DOHH2 (cell line): ENCODE measurements at regions not wholly inside any gene's neighbourhood (a gene's known extent, or its start where the extent isn't known, plus 50 kb on each side); places are given as distances from the start of the nearest gene placed in this dataset.

ENCODE experiments used
- H3F3A ChIP-seq: fragments of 200-600 bp; sonication (generic), shearing (Covaris generic); 2 replicates; pipeline ENCODE4 v1.6.0; 2016; ENCODE audit warnings: antibody characterized with exemption, mild to moderate bottlenecking; ENCODE audit not compliant: control insufficient read depth, insufficient read depth
- H3K27ac ChIP-seq: fragments of 200-600 bp; sonication (generic); 2 replicates; pipeline ENCODE4 v1.5.1; 2014; ENCODE audit warnings: low read depth, mild to moderate bottlenecking, low read length, moderate library complexity
- H3K27me3 ChIP-seq: fragments of 200-600 bp; sonication (generic); 2 replicates; pipeline ENCODE4 v1.6.1; 2014; ENCODE audit warnings: mild to moderate bottlenecking, low read length, mixed read lengths; ENCODE audit not compliant: control insufficient read depth
- H3K36me3 ChIP-seq: fragments of 200-600 bp; sonication (generic); 2 replicates; pipeline ENCODE4 v1.6.1; 2014; ENCODE audit warnings: mild to moderate bottlenecking, low read length, moderate library complexity, mixed read lengths; ENCODE audit not compliant: control insufficient read depth
- H3K4me1 ChIP-seq: fragments of 200-600 bp; sonication (generic); 2 replicates; pipeline ENCODE4 v1.6.1; 2014; ENCODE audit warnings: mild to moderate bottlenecking, low read length, mixed read lengths; ENCODE audit not compliant: control insufficient read depth
- H3K4me2 ChIP-seq: fragments of 200-600 bp; sonication (generic); 2 replicates; pipeline ENCODE4 v1.6.0; 2014; ENCODE audit warnings: mild to moderate bottlenecking, low read length, moderate library complexity
- H3K4me3 ChIP-seq: fragments of 200-600 bp; sonication (generic); 2 replicates; pipeline ENCODE4 v1.5.1; 2014; ENCODE audit warnings: mild to moderate bottlenecking, low read length, mixed read lengths
- H3K79me2 ChIP-seq: fragments of 200-600 bp; sonication (generic); 2 replicates; pipeline ENCODE4 v1.6.1; 2014; ENCODE audit warnings: mild to moderate bottlenecking, low read length, mixed read lengths; ENCODE audit not compliant: control insufficient read depth
- H3K9me2 ChIP-seq: fragments of 200-600 bp; sonication (generic); replicated peaks from 2 replicates; pipeline ENCODE4 v1.6.1; 2014; ENCODE audit warnings: mild to moderate bottlenecking, low read length, mixed read lengths; ENCODE audit not compliant: control insufficient read depth
- H3K9me3 ChIP-seq: fragments of 200-600 bp; sonication (generic); 2 replicates; pipeline ENCODE4 v1.6.1; 2014; ENCODE audit warnings: antibody characterized with exemption, low read length, mixed read lengths; ENCODE audit not compliant: control insufficient read depth, insufficient read depth
- H4K20me1 ChIP-seq: fragments of 200-600 bp; sonication (generic); 2 replicates; pipeline ENCODE4 v1.6.0; 2014; ENCODE audit warnings: low read depth, mild to moderate bottlenecking, antibody characterized with exemption, low read length, moderate library complexity; ENCODE audit not compliant: control insufficient read depth, insufficient read depth
- EZH2phosphoT487 ChIP-seq: fragments of 200-600 bp; sonication (generic); IDR thresholded peaks from 2 replicates; pipeline ENCODE4 v1.6.1; 2017; ENCODE audit warnings: borderline replicate concordance, mild to moderate bottlenecking, antibody characterized with exemption, low read length, moderate library complexity, mixed read lengths
- TF ChIP-seq, protein P1 (sequence below): fragments of 200-600 bp; sonication (generic); IDR thresholded peaks from one replicate; pipeline ENCODE4 v1.5.1; 2014; ENCODE audit warnings: antibody characterized with exemption, mild to moderate bottlenecking, low read depth, low read length; ENCODE audit not compliant: poor library complexity, severe bottlenecking

DNA sequence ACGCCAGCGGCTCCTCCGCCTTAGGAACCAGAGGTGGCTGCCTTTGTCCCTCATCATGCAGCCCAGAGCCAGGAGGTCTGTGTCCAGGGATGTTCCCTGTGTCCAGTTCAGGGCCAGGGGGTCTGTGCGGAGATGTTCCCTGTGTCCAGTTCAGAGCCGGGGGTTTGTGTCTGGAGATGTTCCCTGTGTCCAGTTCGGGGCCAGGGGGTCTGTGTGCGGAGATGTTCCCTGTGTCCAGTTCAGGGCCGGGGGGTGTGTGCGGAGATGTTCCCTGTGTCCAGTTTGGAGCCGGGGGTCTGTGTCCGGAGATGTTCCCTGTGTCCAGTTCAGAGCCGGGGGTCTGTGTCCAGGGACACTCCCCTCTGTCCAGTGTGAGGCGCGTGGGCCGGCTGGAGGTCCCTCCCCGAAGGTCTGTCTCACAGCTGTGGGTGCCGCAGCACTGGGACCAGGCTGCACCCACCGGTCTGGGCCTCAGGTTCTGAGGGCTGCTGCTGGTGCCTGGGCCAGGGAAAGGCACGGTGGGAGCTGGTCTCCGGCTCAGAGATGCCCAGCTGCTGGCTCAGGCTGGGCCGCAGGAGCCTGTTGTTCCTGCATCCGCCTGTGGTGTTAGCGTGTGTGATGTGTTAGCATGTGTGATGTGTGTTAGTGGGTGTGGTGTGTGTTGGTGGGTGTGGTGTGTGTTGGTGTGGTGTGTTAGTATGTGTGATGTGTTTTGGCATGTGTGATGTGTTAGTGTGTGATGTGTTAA, 67.9 kb upstream of the CFAP46 start:
- Histone ChIP-seq H3F3A (no peaks in the 10 kb centered on the region), H4K20me1 (no peaks in the 10 kb centered on the region), H3K27ac (no peak overlapping the region), H3K9me3 (peaks cover 58% of the 10 kb centered on the region), H3K4me3 (no peak overlapping the region), H3K27me3 (no peaks in the 10 kb centered on the region), H3K4me2 (no peak overlapping the region), H3K4me1 (no peaks in the 10 kb centered on the region), H3K9me2 (no peaks in the 10 kb centered on the region), H3K36me3 (no peaks in the 10 kb centered on the region), H3K79me2 (no peaks in the 10 kb centered on the region)
- no peak for TF ChIP-seq EZH2phosphoT487
- TF ChIP-seq, protein P1, sequence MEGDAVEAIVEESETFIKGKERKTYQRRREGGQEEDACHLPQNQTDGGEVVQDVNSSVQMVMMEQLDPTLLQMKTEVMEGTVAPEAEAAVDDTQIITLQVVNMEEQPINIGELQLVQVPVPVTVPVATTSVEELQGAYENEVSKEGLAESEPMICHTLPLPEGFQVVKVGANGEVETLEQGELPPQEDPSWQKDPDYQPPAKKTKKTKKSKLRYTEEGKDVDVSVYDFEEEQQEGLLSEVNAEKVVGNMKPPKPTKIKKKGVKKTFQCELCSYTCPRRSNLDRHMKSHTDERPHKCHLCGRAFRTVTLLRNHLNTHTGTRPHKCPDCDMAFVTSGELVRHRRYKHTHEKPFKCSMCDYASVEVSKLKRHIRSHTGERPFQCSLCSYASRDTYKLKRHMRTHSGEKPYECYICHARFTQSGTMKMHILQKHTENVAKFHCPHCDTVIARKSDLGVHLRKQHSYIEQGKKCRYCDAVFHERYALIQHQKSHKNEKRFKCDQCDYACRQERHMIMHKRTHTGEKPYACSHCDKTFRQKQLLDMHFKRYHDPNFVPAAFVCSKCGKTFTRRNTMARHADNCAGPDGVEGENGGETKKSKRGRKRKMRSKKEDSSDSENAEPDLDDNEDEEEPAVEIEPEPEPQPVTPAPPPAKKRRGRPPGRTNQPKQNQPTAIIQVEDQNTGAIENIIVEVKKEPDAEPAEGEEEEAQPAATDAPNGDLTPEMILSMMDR = no peak

DNA sequence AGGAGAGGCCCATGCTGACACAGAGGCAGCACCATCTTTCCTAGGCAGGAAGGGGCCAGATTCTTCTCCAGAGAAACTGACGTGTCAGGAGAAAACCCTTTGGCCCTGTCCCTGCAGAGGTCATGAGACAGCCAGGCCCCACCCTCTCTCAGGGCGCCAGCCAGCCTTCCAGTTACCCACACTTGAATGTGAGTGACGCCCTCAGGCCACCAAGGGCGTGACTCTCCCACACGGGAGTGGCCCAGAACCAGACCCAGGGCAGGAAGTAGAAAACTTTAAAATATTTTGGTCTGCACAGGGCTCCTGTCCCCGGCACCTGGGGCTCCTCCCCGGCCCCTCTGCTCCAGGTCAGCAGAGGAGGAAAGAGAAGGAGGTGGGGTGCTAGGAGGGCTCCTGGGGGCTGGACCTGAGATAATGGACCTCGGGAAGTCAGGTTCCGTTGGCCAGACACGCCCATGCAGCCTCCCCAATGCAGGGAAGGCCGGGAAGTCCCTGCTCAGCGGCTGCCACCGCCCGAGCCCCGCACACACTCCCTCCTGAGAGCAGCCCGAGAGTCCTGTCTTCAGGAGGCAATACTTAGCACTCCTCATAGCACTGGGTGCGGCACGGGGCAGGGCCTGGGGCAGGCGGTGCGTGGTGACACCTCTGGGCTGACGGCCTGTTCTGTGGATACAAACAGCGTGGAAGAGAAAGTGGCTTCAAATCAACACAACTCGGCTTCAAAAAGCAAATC, 67.0 kb upstream of the CFAP46 start:
- H3K4me1 ChIP-seq = no peaks in the 10 kb centered on the region
- no peak overlapping the region for H3K4me3 ChIP-seq
- H4K20me1 ChIP-seq = no peaks in the 10 kb centered on the region
- no peaks in the 10 kb centered on the region for H3F3A ChIP-seq
- H3K9me2 ChIP-seq = no peaks in the 10 kb centered on the region
- no peak overlapping the region for H3K27ac ChIP-seq
- H3K27me3 ChIP-seq = no peaks in the 10 kb centered on the region
- TF ChIP-seq, protein P1 = no peak
- TF ChIP-seq EZH2phosphoT487 = no peak
- no peaks in the 10 kb centered on the region for H3K79me2 ChIP-seq
- H3K9me3 ChIP-seq = peaks cover 64% of the 10 kb centered on the region
- no peak overlapping the region for H3K4me2 ChIP-seq
- no peaks in the 10 kb centered on the region for H3K36me3 ChIP-seq

DNA sequence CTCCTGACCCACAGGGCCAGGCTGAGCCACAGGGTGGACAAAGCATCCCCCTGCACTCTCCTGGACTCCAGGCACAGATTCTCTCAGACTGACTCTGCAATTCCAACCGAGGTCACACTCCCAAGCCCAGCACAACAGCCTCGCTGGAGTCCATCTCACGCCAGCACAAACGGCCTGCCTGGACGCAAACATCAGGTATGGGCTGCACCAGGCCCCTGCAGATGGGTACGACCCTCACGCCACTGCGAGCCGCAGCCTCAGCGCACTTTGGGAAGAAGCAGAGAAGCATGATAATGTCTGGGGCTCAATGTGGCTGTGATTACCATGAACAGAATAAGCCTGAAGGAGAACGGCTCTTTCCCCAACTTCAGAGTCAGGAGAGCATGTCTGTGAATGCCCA, 66.4 kb upstream of the CFAP46 start:
- no peak for TF ChIP-seq EZH2phosphoT487
- TF ChIP-seq, protein P1 = no peak
- Histone ChIP-seq H3K9me3 (peaks cover 59% of the 10 kb centered on the region; the same call in 1 of the 2 replicates), H3K4me2 (no peak overlapping the region), H4K20me1 (no peaks in the 10 kb centered on the region), H3K4me3 (no peak overlapping the region), H3K36me3 (no peaks in the 10 kb centered on the region), H3K27ac (no peak overlapping the region), H3K27me3 (no peaks in the 10 kb centered on the region), H3K9me2 (no peaks in the 10 kb centered on the region), H3F3A (no peaks in the 10 kb centered on the region), H3K79me2 (no peaks in the 10 kb centered on the region), H3K4me1 (no peaks in the 10 kb centered on the region)
